Nephron progenitor cell (in vitro differentiated cells): ENCODE measurements at regions not wholly inside any gene's neighbourhood (a gene's known extent, or its start where the extent isn't known, plus 50 kb on each side); places are given as distances from the start of the nearest gene placed in this dataset.

Experiments used
- DNase-seq: peaks from one replicate; pipeline ENCODE4 v3.0.0; 2021
- H3K27ac Mint-ChIP-seq: 2 replicates; pipeline ENCODE4 v1.8.0; 2021; ENCODE audit warnings: mild to moderate bottlenecking, moderate library complexity, mixed read lengths
- H3K27me3 Mint-ChIP-seq: 2 replicates; pipeline ENCODE4 v1.8.0; 2021; ENCODE audit warnings: mild to moderate bottlenecking, low read depth, mixed read lengths; ENCODE audit not compliant: poor library complexity
- H3K36me3 Mint-ChIP-seq: 2 replicates; pipeline ENCODE4 v1.8.0; 2021; ENCODE audit warnings: low read depth, mixed read lengths
- H3K4me1 Mint-ChIP-seq: 2 replicates; pipeline ENCODE4 v1.8.0; 2021; ENCODE audit warnings: mixed read lengths
- H3K4me3 Mint-ChIP-seq: 2 replicates; pipeline ENCODE4 v1.8.0; 2021; ENCODE audit warnings: mild to moderate bottlenecking, moderate library complexity, mixed read lengths
- H3K9me3 Mint-ChIP-seq: 2 replicates; pipeline ENCODE4 v1.8.0; 2021; ENCODE audit warnings: mild to moderate bottlenecking, moderate library complexity, mixed read lengths
- TF ChIP-seq, protein P1 (sequence below): fragments of 200-600 bp; sonication (generic); IDR thresholded peaks from 2 replicates; pipeline ENCODE4 v1.5.0; 2021; ENCODE audit warnings: antibody characterized with exemption

DNA sequence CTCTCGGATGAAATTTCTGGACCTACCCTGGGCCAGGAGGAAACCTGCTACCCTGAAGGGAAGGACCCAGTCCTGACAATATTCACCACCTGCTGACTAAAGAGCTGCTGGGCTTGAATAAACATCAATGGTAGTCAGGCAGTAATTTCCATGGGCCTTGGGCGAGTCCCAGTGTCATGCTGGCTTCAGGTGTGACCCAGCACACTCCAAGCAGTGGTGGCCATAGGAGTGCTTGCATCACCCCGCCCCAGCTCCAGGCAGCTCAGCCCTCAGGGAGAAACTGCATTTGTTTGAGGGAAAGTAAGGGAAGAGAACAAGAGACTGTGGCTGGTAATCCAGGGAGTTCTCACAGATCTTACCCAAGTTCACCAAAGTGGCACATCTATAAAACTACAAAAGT, 261.8 kb upstream of the DCBLD2 start:
- DNase-seq: no peak
- H3K4me1 Mint-ChIP-seq: no peaks in the 10 kb centered on the region
- peaks cover 2% of the 10 kb centered on the region for H3K27me3 Mint-ChIP-seq
- TF ChIP-seq, protein P1, sequence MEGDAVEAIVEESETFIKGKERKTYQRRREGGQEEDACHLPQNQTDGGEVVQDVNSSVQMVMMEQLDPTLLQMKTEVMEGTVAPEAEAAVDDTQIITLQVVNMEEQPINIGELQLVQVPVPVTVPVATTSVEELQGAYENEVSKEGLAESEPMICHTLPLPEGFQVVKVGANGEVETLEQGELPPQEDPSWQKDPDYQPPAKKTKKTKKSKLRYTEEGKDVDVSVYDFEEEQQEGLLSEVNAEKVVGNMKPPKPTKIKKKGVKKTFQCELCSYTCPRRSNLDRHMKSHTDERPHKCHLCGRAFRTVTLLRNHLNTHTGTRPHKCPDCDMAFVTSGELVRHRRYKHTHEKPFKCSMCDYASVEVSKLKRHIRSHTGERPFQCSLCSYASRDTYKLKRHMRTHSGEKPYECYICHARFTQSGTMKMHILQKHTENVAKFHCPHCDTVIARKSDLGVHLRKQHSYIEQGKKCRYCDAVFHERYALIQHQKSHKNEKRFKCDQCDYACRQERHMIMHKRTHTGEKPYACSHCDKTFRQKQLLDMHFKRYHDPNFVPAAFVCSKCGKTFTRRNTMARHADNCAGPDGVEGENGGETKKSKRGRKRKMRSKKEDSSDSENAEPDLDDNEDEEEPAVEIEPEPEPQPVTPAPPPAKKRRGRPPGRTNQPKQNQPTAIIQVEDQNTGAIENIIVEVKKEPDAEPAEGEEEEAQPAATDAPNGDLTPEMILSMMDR: no peak
- H3K36me3 Mint-ChIP-seq: peaks cover 5% of the 10 kb centered on the region
- H3K4me3 Mint-ChIP-seq: no peak overlapping the region
- peaks cover 18% of the 10 kb centered on the region for H3K9me3 Mint-ChIP-seq
- no peak overlapping the region for H3K27ac Mint-ChIP-seq

DNA sequence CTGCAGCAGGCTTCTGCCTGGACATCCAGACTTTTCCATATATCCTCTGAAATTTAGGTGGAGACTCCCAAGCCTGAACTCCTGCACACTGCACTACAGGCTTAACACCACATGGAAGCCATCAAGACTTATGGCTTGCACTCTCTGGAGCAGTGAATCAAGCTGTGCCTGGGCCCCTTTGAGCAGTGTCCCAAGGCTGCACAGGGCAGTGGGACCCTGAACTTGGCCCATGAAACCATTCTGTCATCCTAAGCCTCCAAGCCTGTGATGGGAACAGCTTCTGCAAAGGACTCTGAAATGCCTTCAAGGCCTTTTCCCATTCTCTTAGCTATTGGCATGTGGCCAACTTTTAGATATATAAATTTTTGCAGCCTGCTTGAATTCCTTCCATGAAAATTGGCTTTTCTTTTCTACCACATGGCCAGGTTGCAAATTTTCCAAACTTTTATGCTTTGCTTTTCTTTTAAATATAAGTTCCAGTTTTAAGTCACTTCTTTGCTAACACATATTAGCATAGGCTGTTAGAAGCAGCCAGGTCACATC, 257.8 kb upstream of the DCBLD2 start:
- Mint-ChIP-seq H3K4me3 (no peak overlapping the region), H3K27me3 (no peaks in the 10 kb centered on the region), H3K36me3 (peaks cover 5% of the 10 kb centered on the region), H3K27ac (no peak overlapping the region), H3K9me3 (peaks cover 37% of the 10 kb centered on the region), H3K4me1 (no peaks in the 10 kb centered on the region)
- TF ChIP-seq, protein P1: no peak
- DNase-seq: no peak

DNA sequence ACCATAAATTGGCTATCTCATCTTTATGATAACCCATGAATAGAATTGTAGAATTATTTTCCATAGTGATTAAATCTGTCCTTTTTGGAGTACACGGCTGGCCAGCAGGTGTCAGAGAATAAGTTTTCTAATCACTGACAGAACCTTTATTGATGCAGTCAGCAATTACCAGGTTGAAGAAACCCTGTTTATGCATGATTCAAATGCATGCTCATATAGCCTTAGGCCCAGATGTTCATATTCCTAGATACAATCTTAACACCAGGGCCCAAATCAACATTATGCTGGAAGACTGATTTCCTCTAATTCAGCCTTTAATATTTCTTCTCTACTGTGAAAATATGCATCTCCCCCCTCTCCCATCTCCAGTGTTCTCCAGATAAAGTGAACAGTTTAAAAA, 243.5 kb upstream of the DCBLD2 start:
- Mint-ChIP-seq H3K4me3 (no peak overlapping the region), H3K27me3 (no peaks in the 10 kb centered on the region), H3K36me3 (no peaks in the 10 kb centered on the region), H3K27ac (no peak overlapping the region), H3K9me3 (peaks cover 16% of the 10 kb centered on the region), H3K4me1 (no peaks in the 10 kb centered on the region)
- DNase-seq: no peak
- TF ChIP-seq, protein P1: no peak

DNA sequence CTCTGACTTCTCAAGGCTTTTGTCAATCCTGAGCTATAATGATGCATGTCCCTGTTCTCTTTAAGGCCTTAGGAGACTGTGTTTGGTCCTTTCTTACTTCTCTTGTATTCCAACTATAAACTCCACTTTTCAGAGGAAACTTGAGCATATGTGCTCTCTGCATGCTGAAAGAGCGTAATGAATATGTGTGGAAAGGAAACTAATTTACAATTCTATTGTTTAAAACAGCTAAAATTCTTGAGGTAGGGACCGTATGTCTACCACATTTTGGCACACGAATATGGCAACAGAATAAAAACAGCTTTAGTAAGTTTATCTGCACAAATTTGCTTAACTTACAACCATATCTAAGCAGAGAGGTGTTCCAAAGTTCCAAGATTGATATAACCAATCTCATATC, 242.0 kb upstream of the DCBLD2 start:
- Mint-ChIP-seq H3K36me3 (no peaks in the 10 kb centered on the region), H3K4me3 (no peak overlapping the region), H3K9me3 (peaks cover 25% of the 10 kb centered on the region), H3K27me3 (peaks cover 6% of the 10 kb centered on the region), H3K4me1 (no peaks in the 10 kb centered on the region), H3K27ac (no peak overlapping the region)
- DNase-seq: no peak
- TF ChIP-seq, protein P1: no peak

DNA sequence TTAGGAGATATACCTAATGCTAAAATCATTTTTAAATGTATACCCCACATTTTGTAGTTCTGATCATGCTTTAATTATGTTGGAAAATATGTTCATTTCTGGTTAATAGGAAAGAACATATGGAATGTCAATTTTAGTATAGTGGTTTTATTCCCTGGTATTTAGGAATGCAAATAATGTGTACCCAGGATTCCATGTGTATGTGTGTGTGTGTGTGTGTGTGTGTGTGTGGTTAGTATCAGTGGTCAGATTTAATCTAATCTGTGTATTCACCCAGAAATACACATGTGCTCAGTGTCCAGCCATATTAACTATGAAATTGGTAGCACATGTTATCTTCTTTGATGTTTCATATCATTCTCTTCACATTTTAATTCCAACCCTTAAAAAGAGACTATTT, 233.5 kb upstream of the DCBLD2 start:
- peaks cover 30% of the 10 kb centered on the region for H3K9me3 Mint-ChIP-seq
- H3K27ac Mint-ChIP-seq: no peak overlapping the region
- no peak overlapping the region for H3K4me3 Mint-ChIP-seq
- peaks cover 7% of the 10 kb centered on the region for H3K27me3 Mint-ChIP-seq
- no peaks in the 10 kb centered on the region for H3K36me3 Mint-ChIP-seq
- TF ChIP-seq, protein P1: no peak
- no peaks in the 10 kb centered on the region for H3K4me1 Mint-ChIP-seq
- DNase-seq: no peak

DNA sequence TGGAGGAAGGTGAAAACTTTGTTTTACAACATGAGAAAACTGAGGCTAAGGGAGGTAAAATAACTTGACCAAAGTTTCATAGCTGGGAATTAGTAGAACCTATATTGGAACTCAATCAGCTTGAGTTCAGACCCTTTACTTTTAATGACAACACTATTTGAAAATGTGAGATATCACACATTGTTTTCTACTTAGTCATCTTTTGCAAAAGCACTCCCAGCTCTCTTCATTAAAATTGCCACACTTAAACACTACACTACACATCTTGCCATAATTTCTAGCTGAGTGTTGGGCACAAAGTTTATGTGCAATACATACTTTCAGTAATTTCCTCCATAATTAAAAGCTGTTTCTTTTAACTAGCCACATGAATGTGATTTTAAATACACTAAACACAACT, 230.4 kb upstream of the DCBLD2 start:
- H3K36me3 Mint-ChIP-seq: no peaks in the 10 kb centered on the region
- TF ChIP-seq, protein P1: no peak
- no peaks in the 10 kb centered on the region for H3K4me1 Mint-ChIP-seq

More for the DNA sequence above, 230.4 kb upstream of the DCBLD2 start:
- Mint-ChIP-seq H3K9me3 (peaks cover 16% of the 10 kb centered on the region), H3K27ac (no peak overlapping the region), H3K4me3 (no peak overlapping the region), H3K27me3 (no peaks in the 10 kb centered on the region)
- DNase-seq: no peak
